Uterus (tissue), 3 donors: ENCODE measurements at regions not wholly inside any gene's neighbourhood (a gene's known extent, or its start where the extent isn't known, plus 50 kb on each side); places are given as distances from the start of the nearest gene placed in this dataset.

Experiments
- DNase-seq, 2 donors: peaks; one replicate each; pipeline ENCODE4 v3.0.0-alpha.2; 2019 to 2020
- H3K27ac ChIP-seq, 2 donors: fragments of 200-600 bp; sonication (generic); 1 replicate in 1 of 2; 2 replicates in 1 of 2; pipeline ENCODE4 v1.5.1; 2016 to 2018
- H3K27me3 ChIP-seq, 2 donors: fragments of 200-600 bp; sonication (generic); one replicate each; pipeline ENCODE4 v1.5.1; 2018 to 2019; ENCODE audit warnings: control low read depth in 1 of 2
- H3K36me3 ChIP-seq, 2 donors: fragments of 200-600 bp; sonication (generic); one replicate each; pipeline ENCODE4 v1.5.1; 2019; ENCODE audit warnings: control low read depth in 1 of 2
- H3K4me1 ChIP-seq, 2 donors: fragments of 200-600 bp; sonication (generic); one replicate each; pipeline ENCODE4 v1.5.1; 2018 to 2019; ENCODE audit warnings: control low read depth in 1 of 2
- H3K4me3 ChIP-seq, 2 donors: fragments of 200-600 bp; sonication (generic); 1 replicate in 1 of 2; 2 replicates in 1 of 2; pipeline ENCODE4 v1.5.1; 2018 to 2019; ENCODE audit warnings: mild to moderate bottlenecking in 1 of 2
- H3K9me3 ChIP-seq, 2 donors: fragments of 200-600 bp; sonication (generic); one replicate each; pipeline ENCODE4 v1.5.1; 2019; ENCODE audit warnings: control low read depth in 1 of 2
- CTCF ChIP-seq, 4 experiments: fragments of 200-600 bp in 2 of 4; fragments of 450-650 bp in 2 of 4; sonication (generic) in 2 of 4; IDR thresholded peaks; one replicate each; pipeline ENCODE4 v1.5.1; 2016 to 2019; ENCODE audit warnings: antibody characterized with exemption in 4 of 4, mild to moderate bottlenecking in 2 of 4, moderate library complexity in 1 of 4
- POLR2A ChIP-seq, 2 donors: fragments of 450-650 bp; IDR thresholded peaks; one replicate each; pipeline ENCODE4 v1.6.1; 2016; ENCODE audit warnings: antibody characterized with exemption in 2 of 2, mild to moderate bottlenecking in 1 of 2, moderate library complexity in 1 of 2
- intact Hi-C: fragments of 100-400 bp; cut with DNase I; formaldehyde crosslinking; loops from one replicate; pipeline ENCODE4 v1.15.1; 2023; ENCODE audit warnings: low total_unique reads
- donor health status: DM: yes; HTN: yes; CAD: no.

- Histone ChIP-seq H3K27ac (no peak overlapping the region), H3K27me3 (no peaks in the 10 kb centered on the region), H3K9me3 (no peaks in the 10 kb centered on the region), H3K4me1 (no peaks in the 10 kb centered on the region), H3K4me3 (no peak overlapping the region), H3K36me3 (no peaks in the 10 kb centered on the region)
- TF ChIP-seq POLR2A (IDR thresholded peaks at IDR 0.05) (no peak), CTCF (IDR thresholded peaks at IDR 0.05) (no peak)
- intact Hi-C loops: no loop called here
- DNase-seq: no peak
These were observed 1414.6 kb upstream of the TENM4 start for GRCh38 chr11:80855426-80855825.

GRCh38 chr11:80849253-80849652 is 1408.4 kb upstream of the TENM4 start:
- H3K36me3 ChIP-seq: no peaks in the 10 kb centered on the region
- intact Hi-C loops: no loop called here
- H3K4me1 ChIP-seq: no peaks in the 10 kb centered on the region
- no peak overlapping the region for H3K27ac ChIP-seq
- no peak for TF ChIP-seq CTCF (IDR thresholded peaks at IDR 0.05)
- TF ChIP-seq POLR2A (IDR thresholded peaks at IDR 0.05): no peak
- H3K9me3 ChIP-seq: no peaks in the 10 kb centered on the region
- no peak for DNase-seq
- H3K27me3 ChIP-seq: no peaks in the 10 kb centered on the region
- no peak overlapping the region for H3K4me3 ChIP-seq

DNA sequence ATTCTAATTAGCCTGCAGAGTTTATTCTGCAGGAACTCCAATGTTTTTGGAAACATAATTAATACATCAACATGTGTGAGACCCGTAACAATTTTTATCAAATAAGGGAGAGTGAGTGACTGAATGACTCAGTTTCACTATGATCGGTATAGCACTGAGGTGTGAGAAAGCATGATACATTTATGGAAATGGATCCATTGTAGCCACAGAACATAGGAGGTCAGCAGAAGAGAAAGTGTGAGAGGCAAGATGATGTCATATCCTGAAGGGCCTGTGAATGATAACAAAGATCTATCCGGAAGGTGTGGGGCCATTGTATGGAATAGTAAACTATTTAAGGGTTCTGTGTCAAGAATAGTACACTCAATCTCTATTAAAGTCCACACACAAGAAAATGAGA is 1406.1 kb upstream of the TENM4 start:
- H3K27ac ChIP-seq: no peak overlapping the region
- intact Hi-C loops: no loop called here
- no peak for TF ChIP-seq POLR2A (IDR thresholded peaks at IDR 0.05)
- no peak for TF ChIP-seq CTCF (IDR thresholded peaks at IDR 0.05)

DNA sequence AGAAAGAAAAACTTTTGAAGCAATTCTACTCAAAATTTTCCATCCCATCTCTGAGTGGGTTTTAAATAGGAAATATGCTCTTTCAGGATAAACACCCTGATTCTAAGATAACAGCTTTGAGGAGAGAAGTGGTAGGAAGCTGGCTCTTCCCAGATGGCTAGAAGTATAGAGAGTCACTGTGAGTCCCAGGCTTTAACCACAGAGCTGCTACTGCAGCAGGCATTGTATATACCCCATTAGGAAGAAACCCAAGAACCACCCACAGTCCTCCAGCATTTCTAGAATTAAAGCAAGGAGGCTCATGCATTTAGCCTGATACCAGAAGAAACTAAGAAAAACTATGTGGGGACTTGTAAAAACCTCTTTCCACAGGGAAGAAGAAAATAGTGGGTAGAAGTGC is 1405.6 kb upstream of the TENM4 start:
- Histone ChIP-seq H3K27ac (no peak overlapping the region), H3K27me3 (no peaks in the 10 kb centered on the region), H3K9me3 (no peaks in the 10 kb centered on the region), H3K4me3 (no peak overlapping the region), H3K4me1 (no peaks in the 10 kb centered on the region), H3K36me3 (no peaks in the 10 kb centered on the region)
- TF ChIP-seq CTCF (IDR thresholded peaks at IDR 0.05) (no peak), POLR2A (IDR thresholded peaks at IDR 0.05) (no peak)
- intact Hi-C loops: no loop called here
- no peak for DNase-seq

More for the DNA sequence above, 1406.1 kb upstream of the TENM4 start:
- DNase-seq: no peak
- H3K4me3 ChIP-seq: no peak overlapping the region
- no peaks in the 10 kb centered on the region for H3K4me1 ChIP-seq
- H3K36me3 ChIP-seq: no peaks in the 10 kb centered on the region
- no peaks in the 10 kb centered on the region for H3K9me3 ChIP-seq
- no peaks in the 10 kb centered on the region for H3K27me3 ChIP-seq

DNA sequence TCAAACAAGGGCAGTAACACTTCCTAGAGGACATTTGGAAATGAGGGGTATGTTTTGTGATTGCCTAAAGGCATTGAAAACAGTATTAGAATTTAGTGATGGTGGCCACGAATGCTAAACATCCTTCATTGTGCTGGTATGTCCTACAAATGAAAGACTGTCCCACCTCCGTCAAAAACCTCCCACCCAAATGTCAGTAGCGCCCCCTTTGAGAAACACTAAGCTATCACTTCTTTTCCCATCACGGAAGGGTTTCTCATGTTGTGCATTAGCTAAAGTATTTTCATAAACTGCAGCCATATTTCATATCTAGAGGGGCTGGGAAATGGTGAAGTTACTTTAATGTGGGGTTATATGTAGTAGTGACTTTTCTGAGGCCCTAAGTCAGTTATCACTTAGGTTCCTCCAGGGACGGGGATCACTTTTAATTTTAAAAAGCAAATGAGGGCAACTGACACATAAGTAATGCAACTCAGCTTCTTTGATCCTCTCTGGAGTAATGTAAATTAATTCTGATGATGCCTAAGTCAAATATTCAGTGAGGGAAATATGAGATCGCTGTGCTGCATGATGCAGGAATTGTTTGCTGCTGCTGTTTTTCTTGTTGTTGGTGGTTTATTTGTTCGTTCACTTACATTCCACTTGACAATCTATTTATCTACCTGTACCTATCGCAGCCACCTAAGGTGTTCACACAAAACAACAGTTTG is 1403.4 kb upstream of the TENM4 start:
- no peak for DNase-seq
- H3K36me3 ChIP-seq: no peaks in the 10 kb centered on the region
- intact Hi-C loops: no loop called here
- TF ChIP-seq CTCF (IDR thresholded peaks at IDR 0.05) (no peak), POLR2A (IDR thresholded peaks at IDR 0.05) (no peak)
- H3K9me3 ChIP-seq: no peaks in the 10 kb centered on the region
- no peaks in the 10 kb centered on the region for H3K27me3 ChIP-seq
- no peaks in the 10 kb centered on the region for H3K4me1 ChIP-seq
- no peak overlapping the region for H3K4me3 ChIP-seq
- H3K27ac ChIP-seq: no peak overlapping the region
